Mononuclear cell (primary cell): ENCODE measurements at regions not wholly inside any gene's neighbourhood (a gene's known extent, or its start where the extent isn't known, plus 50 kb on each side); places are given as distances from the start of the nearest gene placed in this dataset.

Experiments
- H3K27me3 ChIP-seq: 2 replicates; pipeline ENCODE4 v1.6.0; 2011; ENCODE audit warnings: low read length, control low read depth; ENCODE audit not compliant: insufficient read depth
- H3K4me1 ChIP-seq: 2 replicates; pipeline ENCODE4 v1.5.1; 2011; ENCODE audit warnings: mild to moderate bottlenecking, low read length, control low read depth; ENCODE audit not compliant: insufficient read depth
- H3K4me3 ChIP-seq: 2 replicates; pipeline ENCODE4 v1.5.1; 2011; ENCODE audit warnings: mild to moderate bottlenecking, low read length, moderate library complexity
- H3K9me3 ChIP-seq: 2 replicates; pipeline ENCODE4 v1.5.1; 2011; ENCODE audit warnings: low read depth, mild to moderate bottlenecking, control low read depth, low read length

GRCh38 chr6:114419175-114419574 lies 76.4 kb upstream of the HS3ST5 start:
- Histone ChIP-seq H3K4me1 (no peaks in the 10 kb centered on the region), H3K4me3 (no peak overlapping the region), H3K27me3 (no peaks in the 10 kb centered on the region), H3K9me3 (no peaks in the 10 kb centered on the region)

DNA sequence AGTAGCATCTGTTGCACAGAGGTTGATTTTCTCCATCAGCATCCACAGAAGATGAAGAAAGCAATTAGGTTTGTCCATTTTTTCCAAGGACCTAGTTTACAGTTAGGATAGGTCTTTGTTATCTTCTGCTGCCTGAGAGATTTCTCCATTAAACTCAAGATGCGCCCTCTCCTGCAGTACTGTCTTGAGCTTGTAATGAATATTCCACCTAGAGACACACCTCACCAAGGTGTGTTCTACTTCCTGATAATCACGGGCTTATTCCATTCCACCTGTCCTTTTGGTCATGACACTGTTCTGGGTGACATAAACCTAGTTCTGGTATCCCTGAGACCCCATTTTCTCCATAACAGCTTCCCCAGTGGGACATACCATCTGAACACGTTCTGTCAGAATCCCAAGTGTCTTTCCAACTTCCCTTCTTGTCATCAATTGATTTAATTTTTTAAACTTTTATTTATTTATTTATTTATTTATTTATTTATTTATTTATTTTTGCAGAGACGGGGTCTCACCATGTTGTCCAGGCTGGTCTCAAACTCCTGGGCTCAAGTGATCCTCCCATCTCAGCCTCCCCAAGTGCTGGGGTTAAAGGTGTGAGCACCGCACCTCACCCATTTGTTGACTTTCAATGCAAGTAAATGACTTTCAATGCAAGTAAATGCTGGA lies 75.6 kb upstream of the HS3ST5 start:
- H3K4me3 ChIP-seq, result no peak overlapping the region
- H3K27me3 ChIP-seq, result no peaks in the 10 kb centered on the region
- no peaks in the 10 kb centered on the region for H3K9me3 ChIP-seq
- H3K4me1 ChIP-seq, result no peaks in the 10 kb centered on the region

DNA sequence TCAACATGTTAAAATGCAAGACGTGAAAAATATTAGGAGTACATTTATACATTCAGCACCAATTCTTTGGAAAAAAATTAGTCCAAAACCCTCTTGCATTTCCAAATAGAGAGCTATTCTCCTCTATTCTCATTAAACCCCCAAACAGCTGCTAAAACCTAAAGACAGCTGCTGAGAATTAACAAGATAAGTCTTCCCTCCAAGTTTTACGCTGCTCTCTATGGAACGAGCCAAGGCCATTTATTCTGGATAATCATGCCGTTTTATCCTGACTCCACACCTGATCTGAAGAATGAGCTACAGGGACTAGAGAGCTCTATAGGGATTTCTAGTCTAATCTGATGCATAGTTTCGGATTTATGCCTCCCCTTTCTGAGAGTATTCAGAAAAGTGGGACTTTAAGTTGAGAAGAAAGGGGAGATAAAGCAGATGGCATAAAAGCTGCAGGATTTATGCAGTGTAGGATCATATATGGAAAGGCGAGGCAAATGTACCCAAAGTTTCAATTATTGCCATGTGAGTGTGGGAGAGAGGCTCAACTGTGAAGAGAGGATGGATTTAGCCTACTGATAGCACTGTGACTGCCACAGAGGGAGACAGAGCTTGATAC lies 64.7 kb upstream of the HS3ST5 start:
- Histone ChIP-seq H3K4me1 (no peaks in the 10 kb centered on the region), H3K27me3 (no peaks in the 10 kb centered on the region), H3K4me3 (no peak overlapping the region), H3K9me3 (no peaks in the 10 kb centered on the region)

DNA sequence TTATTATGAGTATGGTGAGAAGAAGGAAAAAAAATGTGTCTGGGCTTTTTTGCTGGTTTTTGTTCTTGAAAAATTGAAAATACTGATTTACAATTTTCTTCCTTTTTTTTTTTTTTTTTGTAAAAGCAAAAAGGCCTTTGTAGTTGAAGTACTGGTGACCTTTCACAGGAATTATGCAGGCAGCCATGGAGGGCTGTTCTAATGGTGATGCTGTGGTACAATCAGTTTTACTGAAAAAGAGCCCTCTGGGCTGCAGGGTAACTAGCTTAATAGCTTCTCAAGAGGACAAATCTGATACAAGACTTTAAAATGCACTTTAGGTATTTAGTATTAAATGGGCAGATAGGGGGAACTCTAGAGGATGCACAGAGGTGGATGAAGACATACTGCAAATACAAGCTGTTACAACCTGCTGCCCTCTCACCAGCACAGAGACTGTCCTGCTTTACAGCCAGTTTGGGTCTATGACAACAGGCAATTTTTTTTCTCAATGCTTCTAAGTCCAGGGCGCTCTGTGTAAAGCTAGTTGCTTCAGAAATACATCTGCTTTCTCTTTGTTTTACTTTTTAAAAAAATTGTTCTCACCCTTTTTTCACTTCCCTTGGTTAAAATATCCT lies 61.6 kb upstream of the HS3ST5 start:
- H3K9me3 ChIP-seq, result no peaks in the 10 kb centered on the region
- no peak overlapping the region for H3K4me3 ChIP-seq
- H3K4me1 ChIP-seq, result no peaks in the 10 kb centered on the region
- H3K27me3 ChIP-seq, result no peaks in the 10 kb centered on the region

- H3K27me3 ChIP-seq, result no peaks in the 10 kb centered on the region
- H3K4me1 ChIP-seq, result no peaks in the 10 kb centered on the region
- H3K4me3 ChIP-seq, result no peak overlapping the region
- H3K9me3 ChIP-seq, result no peaks in the 10 kb centered on the region
Measured at GRCh38 chr6:114403858-114404257, 61.0 kb upstream of the HS3ST5 start.

GRCh38 chr6:114398481-114398880 lies 55.7 kb upstream of the HS3ST5 start:
- Histone ChIP-seq H3K9me3 (no peaks in the 10 kb centered on the region), H3K27me3 (no peaks in the 10 kb centered on the region), H3K4me3 (no peak overlapping the region), H3K4me1 (no peaks in the 10 kb centered on the region)
